ENCODE measurements at regions not wholly inside any gene's neighbourhood (a gene's known extent, or its start where the extent isn't known, plus 50 kb on each side); places are given as distances from the start of the nearest gene placed in this dataset.
"Not testable (repeated sequence)": the region's sequence is repeated elsewhere in the genome, so short reads cannot be mapped to it uniquely, and the experiment has no call there.

GRCh38 chr6:60822597-60822996 lies 1463.4 kb downstream of the KHDRBS2 start:
- not testable (repeated sequence) for TF ChIP-seq SNRNP70 (optimal IDR thresholded peaks at IDR 0.05; ENCODE audit: low read depth, low read length); CTCF (IDR thresholded peaks at IDR 0.05 in 2 of 3, conservative IDR thresholded peaks at IDR 0.05 in 1 of 3; ENCODE audit: insufficient read depth in 2 of 3, low read depth in 1 of 3, low read length in 3 of 3)
